GM19351 (cell line): ENCODE measurements at regions not wholly inside any gene's neighbourhood (a gene's known extent, or its start where the extent isn't known, plus 50 kb on each side); places are given as distances from the start of the nearest gene placed in this dataset.
"Not testable (repeated sequence)": the region's sequence is repeated elsewhere in the genome, so short reads cannot be mapped to it uniquely, and the experiment has no call there.

Experiments used
- ATAC-seq: cut with Tn5 transposase; IDR thresholded peaks from one replicate; pipeline ENCODE4 v1.9.1; 2021; ENCODE audit warnings: mild to moderate bottlenecking, moderate library complexity; ENCODE audit not compliant: unreplicated experiment

GRCh38 chr5:177941386-177941785 lies 54.7 kb downstream of the PROP1 start:
- not testable (repeated sequence) for ATAC-seq

- ATAC-seq, result not testable (repeated sequence)
These were observed 56.5 kb downstream of the PROP1 start for GRCh38 chr5:177939246-177940171.

- not testable (repeated sequence) for ATAC-seq
These were observed 57.3 kb downstream of the PROP1 start for GRCh38 chr5:177938767-177939166.

GRCh38 chr5:177934233-177934632 lies 61.8 kb downstream of the PROP1 start:
- not testable (repeated sequence) for ATAC-seq

- ATAC-seq, result not testable (repeated sequence)
These were observed 65.6 kb downstream of the PROP1 start for GRCh38 chr5:177930269-177931022.

- ATAC-seq, result not testable (repeated sequence)
These were observed 66.4 kb downstream of the PROP1 start for GRCh38 chr5:177929618-177930017.

GRCh38 chr5:177927500-177927899 lies 68.5 kb downstream of the PROP1 start:
- ATAC-seq, result not testable (repeated sequence)

- not testable (repeated sequence) for ATAC-seq
These were observed 71.5 kb downstream of the PROP1 start for GRCh38 chr5:177924577-177924976.

GRCh38 chr5:177923837-177924236 lies 72.2 kb downstream of the PROP1 start:
- not testable (repeated sequence) for ATAC-seq

- not testable (repeated sequence) for ATAC-seq
These were observed 72.9 kb downstream of the PROP1 start for GRCh38 chr5:177923189-177923588.

GRCh38 chr5:177909261-177909660 lies 86.8 kb downstream of the PROP1 start:
- not testable (repeated sequence) for ATAC-seq

GRCh38 chr5:177902806-177903205 lies 93.2 kb downstream of the PROP1 start:
- not testable (repeated sequence) for ATAC-seq

GRCh38 chr5:177900066-177900465 lies 96.0 kb downstream of the PROP1 start:
- not testable (repeated sequence) for ATAC-seq

- not testable (repeated sequence) for ATAC-seq
These were observed 101.2 kb downstream of the PROP1 start for GRCh38 chr5:177894681-177895453.

GRCh38 chr5:177892357-177892665 lies 103.7 kb downstream of the PROP1 start:
- not testable (repeated sequence) for ATAC-seq

GRCh38 chr5:177891547-177892356 lies 104.3 kb downstream of the PROP1 start:
- peak; percentile 94 for ATAC-seq

- ATAC-seq, result not testable (repeated sequence)
These were observed 100.6 kb upstream of the FAM153A start for GRCh38 chr5:177883295-177883694.

- ATAC-seq, result not testable (repeated sequence)
These were observed 93.2 kb upstream of the FAM153A start for GRCh38 chr5:177875900-177876238.

- ATAC-seq, result peak; percentile 88
These were observed 92.6 kb upstream of the FAM153A start for GRCh38 chr5:177875013-177875899.
